ENCODE measurements at regions not wholly inside any gene's neighbourhood (a gene's known extent, or its start where the extent isn't known, plus 50 kb on each side); places are given as distances from the start of the nearest gene placed in this dataset.
"Not testable (repeated sequence)": the region's sequence is repeated elsewhere in the genome, so short reads cannot be mapped to it uniquely, and the experiment has no call there.

DNA sequence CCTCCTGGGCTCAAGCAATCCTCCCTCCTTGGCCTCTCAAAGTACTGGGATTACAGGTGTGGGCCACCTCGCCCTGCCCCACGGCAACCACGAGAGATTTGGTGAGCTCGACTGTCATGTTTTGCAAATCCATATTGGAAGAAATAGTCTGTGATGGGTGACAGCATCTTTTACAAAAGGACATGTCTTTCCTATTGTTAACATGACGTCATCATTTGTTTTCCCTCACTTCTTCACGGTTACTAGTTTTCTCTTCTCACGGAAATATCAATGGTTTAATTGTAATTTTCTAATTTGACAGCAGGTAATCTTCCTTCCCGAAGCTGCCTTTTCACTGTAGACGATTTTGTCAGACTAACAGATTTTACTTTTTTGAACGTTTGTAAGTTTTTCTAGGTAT, 110.8 kb upstream of the GREM2 start:
- no peak overlapping the region for H3K4me3 ChIP-seq (ENCODE audit: low read depth, low read length)
- no peaks in the 10 kb centered on the region; the same call in 1 of the 2 replicates for H3K9me3 ChIP-seq
- no peak for DNase-seq
- H3K36me3 ChIP-seq, result no peaks in the 10 kb centered on the region
- TF ChIP-seq, protein P1, sequence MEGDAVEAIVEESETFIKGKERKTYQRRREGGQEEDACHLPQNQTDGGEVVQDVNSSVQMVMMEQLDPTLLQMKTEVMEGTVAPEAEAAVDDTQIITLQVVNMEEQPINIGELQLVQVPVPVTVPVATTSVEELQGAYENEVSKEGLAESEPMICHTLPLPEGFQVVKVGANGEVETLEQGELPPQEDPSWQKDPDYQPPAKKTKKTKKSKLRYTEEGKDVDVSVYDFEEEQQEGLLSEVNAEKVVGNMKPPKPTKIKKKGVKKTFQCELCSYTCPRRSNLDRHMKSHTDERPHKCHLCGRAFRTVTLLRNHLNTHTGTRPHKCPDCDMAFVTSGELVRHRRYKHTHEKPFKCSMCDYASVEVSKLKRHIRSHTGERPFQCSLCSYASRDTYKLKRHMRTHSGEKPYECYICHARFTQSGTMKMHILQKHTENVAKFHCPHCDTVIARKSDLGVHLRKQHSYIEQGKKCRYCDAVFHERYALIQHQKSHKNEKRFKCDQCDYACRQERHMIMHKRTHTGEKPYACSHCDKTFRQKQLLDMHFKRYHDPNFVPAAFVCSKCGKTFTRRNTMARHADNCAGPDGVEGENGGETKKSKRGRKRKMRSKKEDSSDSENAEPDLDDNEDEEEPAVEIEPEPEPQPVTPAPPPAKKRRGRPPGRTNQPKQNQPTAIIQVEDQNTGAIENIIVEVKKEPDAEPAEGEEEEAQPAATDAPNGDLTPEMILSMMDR (IDR thresholded peaks at IDR 0.05; ENCODE audit: low read depth, low read length), result no peak
- H3K27me3 ChIP-seq, result no peaks in the 10 kb centered on the region
- H3K4me1 ChIP-seq, result no peaks in the 10 kb centered on the region

- Histone ChIP-seq H3K4me1 (no peaks in the 10 kb centered on the region), H3K9me3 (no peaks in the 10 kb centered on the region; the same call in 1 of the 2 replicates), H3K4me3 (ENCODE audit: low read depth, low read length) (no peak overlapping the region), H3K27me3 (no peaks in the 10 kb centered on the region), H3K36me3 (no peaks in the 10 kb centered on the region)
- TF ChIP-seq, protein P1 (IDR thresholded peaks at IDR 0.05; ENCODE audit: low read depth, low read length), result no peak
- no peak for DNase-seq
These were observed 109.0 kb upstream of the GREM2 start for GRCh38 chr1:240720976-240721375.

DNA sequence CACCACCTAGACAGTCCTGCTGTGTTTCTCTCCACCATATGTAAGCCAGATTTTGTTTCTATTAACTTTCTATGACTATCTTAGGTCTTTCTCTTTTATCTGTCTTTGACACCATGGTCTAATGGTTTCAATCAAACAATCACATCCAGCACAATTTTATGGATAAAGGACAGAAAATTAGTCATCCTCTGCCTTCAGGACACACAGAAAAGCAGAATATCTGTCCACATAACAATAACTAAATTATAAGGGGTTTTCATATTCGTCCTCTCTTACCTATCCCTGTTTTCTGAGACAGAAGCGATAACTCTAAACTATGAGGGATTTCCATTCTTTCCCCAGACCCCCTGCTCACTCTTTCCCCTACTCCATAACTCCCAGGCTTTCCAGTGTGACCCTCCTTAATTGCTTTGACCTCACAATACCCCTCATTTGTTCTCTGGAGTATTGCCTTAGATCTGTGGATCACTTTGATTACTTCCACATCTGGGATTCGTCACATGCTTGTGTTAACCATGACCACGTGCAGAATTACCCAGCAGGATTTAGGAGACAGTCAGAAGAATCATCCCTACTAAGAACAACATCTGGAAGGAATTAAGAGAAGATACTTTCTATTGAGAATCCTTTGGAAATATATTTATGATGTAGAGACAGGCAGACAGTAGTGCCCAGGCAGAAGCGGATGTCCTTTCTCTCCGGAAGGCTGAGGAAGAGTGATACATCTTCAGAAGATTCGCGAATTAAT, 108.2 kb upstream of the GREM2 start:
- Histone ChIP-seq H3K9me3 (no peaks in the 10 kb centered on the region; the same call in 1 of the 2 replicates), H3K36me3 (no peaks in the 10 kb centered on the region), H3K27me3 (no peaks in the 10 kb centered on the region), H3K4me3 (ENCODE audit: low read depth, low read length) (no peak overlapping the region), H3K4me1 (no peaks in the 10 kb centered on the region)
- DNase-seq, result no peak
- TF ChIP-seq, protein P1 (IDR thresholded peaks at IDR 0.05; ENCODE audit: low read depth, low read length), result no peak

DNA sequence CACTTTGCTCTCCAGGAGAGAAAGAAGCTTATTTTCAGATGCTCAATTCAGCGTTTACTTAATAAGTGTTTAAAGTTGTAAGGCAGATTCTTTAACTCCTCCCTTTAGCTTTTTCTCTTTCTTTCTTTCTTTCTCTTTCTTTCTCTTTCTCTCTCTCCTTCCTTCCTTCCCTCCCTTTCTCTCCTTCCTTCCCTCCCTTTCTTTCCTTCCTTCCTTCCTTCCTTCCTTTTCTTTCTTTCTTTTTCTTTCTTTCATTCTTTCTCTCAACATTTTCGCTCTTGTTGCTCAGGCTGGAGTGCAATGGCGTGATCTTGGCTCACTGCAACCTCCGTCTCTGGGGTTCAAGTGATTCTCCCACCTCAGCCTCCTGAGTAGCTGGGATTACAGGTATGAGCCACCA, 104.6 kb upstream of the GREM2 start:
- H3K27me3 ChIP-seq; H3K36me3 ChIP-seq; H3K9me3 ChIP-seq; H3K4me3 ChIP-seq (ENCODE audit: low read depth, low read length); DNase-seq; H3K4me1 ChIP-seq: not testable (repeated sequence)

DNA sequence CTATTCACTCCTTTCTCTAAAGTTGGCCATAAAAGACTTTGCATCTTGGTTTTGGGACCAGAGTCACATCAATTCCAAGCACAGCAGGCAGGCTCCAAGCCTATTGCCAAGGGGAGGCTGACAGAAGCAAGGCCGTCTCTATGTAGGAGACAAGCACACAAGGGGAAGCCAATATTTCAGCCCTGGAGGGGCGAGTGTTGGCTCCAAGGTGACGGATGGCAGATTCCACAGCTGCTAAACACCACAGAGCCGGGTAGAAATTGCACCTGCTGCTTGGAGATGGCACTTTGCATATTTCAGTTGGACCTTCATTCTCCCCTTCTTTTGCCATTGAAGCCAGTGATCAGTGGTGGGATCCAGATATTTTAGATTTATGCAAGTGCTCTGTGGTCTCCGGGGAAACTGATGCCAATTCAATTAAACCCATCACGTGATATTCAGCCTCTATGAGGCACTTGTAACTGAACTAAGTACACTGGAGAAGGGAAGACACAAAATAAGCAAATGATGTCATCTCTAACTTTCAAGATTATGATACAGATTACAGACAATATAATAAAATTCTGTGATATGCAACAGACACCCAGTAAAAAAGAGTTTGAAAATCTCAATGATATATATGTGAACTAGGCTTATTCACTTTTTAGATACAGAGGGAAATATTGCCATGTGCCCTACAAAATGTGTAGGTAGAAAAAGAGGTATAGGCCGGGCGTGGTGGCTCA, 102.8 kb upstream of the GREM2 start:
- Histone ChIP-seq H3K36me3 (no peaks in the 10 kb centered on the region), H3K27me3 (no peaks in the 10 kb centered on the region), H3K4me3 (ENCODE audit: low read depth, low read length) (no peak overlapping the region), H3K9me3 (no peaks in the 10 kb centered on the region), H3K4me1 (no peaks in the 10 kb centered on the region)
- TF ChIP-seq, protein P1 (IDR thresholded peaks at IDR 0.05; ENCODE audit: low read depth, low read length), result no peak
- no peak for DNase-seq

DNA sequence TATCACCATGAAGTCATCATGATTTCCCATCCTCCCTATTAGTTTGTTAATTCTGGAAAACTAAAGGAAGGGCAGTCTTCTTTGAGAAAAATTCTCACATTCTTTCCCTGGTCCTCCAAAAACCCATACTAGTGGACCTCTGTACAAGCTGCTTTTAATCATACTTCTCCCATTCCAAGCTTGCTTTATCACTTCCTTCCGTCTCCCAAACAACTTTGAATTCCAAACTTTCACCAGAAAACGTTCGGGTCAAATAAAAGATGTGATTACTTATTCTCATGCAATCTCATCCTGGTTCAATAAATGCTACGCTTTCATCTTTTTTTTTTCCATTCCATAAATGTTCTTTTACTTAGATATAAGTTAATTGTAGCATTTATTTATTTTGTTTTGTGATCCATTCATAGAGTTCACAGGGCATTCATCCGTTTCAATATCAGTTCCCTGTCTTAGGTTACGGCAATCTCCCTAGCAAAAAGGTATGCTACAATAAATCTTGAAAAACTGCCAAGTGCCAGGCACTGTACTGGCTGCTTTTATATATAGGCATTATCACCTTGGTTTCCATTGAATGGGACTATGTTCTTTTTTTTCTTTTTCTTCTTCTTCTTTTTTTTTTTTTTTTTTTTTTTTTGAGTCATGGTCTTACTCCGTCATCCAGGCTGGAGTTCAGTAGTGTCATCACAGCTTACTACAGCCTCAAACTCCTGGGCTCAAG, 100.2 kb upstream of the GREM2 start:
- Histone ChIP-seq H3K9me3 (no peaks in the 10 kb centered on the region), H3K36me3 (no peaks in the 10 kb centered on the region), H3K4me1 (no peaks in the 10 kb centered on the region), H3K27me3 (no peaks in the 10 kb centered on the region), H3K4me3 (ENCODE audit: low read depth, low read length) (no peak overlapping the region)
- TF ChIP-seq, protein P1 (IDR thresholded peaks at IDR 0.05; ENCODE audit: low read depth, low read length), result no peak
- no peak for DNase-seq
